ENCODE measurements at regions not wholly inside any gene's neighbourhood (a gene's known extent, or its start where the extent isn't known, plus 50 kb on each side); places are given as distances from the start of the nearest gene placed in this dataset.

DNA sequence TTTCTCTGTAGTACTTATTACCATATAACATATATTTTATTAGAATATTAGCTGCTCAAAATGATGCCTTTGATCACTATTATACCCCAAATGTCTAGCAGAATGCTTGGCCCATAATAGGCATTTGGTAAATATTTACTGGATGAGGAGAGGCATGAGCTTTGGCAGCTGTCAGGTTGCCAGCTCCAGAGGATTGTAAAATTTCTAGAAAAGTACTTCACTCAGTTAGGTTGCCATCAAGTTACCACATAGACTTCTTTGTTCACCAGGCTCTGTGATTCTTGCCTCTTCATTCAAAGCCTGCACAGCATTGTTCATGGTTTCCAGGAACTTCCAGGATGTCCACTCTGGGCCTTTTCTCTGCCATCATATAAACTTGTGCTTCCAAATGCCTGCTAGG lies 582.8 kb downstream of the PDCD6IP start:
- no peak overlapping the region for H3K4me3 ChIP-seq

DNA sequence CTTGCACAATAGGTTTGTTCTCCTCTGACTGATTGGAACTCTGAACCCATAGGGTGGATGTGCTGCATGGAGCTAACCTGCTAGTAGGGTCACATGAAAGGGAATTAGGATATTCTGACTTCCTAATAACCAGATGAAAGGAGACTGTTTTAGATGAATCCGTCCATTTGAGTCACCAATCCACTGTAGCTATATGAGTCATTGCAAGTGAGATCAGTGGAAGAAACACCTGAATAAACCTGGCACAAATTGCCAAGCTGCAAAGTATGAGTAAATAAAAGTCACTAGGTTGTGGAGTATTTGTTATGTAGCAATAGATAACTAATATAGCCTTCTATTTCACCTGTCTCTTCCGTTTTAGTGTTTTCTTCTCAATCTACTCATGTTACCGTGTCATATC lies 584.4 kb downstream of the PDCD6IP start:
- H3K36me3 ChIP-seq = no peaks in the 10 kb centered on the region
- no peaks in the 10 kb centered on the region for H3K9me3 ChIP-seq
- intact Hi-C loops (cut with DNase I; ENCODE audit: low total_unique reads) = no loop called here
- TF ChIP-seq, protein P1, sequence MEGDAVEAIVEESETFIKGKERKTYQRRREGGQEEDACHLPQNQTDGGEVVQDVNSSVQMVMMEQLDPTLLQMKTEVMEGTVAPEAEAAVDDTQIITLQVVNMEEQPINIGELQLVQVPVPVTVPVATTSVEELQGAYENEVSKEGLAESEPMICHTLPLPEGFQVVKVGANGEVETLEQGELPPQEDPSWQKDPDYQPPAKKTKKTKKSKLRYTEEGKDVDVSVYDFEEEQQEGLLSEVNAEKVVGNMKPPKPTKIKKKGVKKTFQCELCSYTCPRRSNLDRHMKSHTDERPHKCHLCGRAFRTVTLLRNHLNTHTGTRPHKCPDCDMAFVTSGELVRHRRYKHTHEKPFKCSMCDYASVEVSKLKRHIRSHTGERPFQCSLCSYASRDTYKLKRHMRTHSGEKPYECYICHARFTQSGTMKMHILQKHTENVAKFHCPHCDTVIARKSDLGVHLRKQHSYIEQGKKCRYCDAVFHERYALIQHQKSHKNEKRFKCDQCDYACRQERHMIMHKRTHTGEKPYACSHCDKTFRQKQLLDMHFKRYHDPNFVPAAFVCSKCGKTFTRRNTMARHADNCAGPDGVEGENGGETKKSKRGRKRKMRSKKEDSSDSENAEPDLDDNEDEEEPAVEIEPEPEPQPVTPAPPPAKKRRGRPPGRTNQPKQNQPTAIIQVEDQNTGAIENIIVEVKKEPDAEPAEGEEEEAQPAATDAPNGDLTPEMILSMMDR (IDR thresholded peaks at IDR 0.05 in 8 of 11, conservative IDR thresholded peaks at IDR 0.05 in 3 of 11) = no peak
- TF ChIP-seq POLR2AphosphoS5 (IDR thresholded peaks at IDR 0.05) (no peak), POLR2A (IDR thresholded peaks at IDR 0.05) (no peak)
- no peaks in the 10 kb centered on the region for H3K27me3 ChIP-seq (replicated peaks in 1 of 7)
- DNase-seq = no peak
- no peaks in the 10 kb centered on the region for H3K4me1 ChIP-seq
- no peak overlapping the region for H3K27ac ChIP-seq
- no peak overlapping the region for H3K4me3 ChIP-seq
- WGBS, 5 donors = 74 to 88% (median 84%) methylated on average over 3 of the region's 3 CpGs

More for the DNA sequence above, 582.8 kb downstream of the PDCD6IP start:
- TF ChIP-seq POLR2AphosphoS5 (IDR thresholded peaks at IDR 0.05) (no peak), POLR2A (IDR thresholded peaks at IDR 0.05) (no peak)
- TF ChIP-seq, protein P1 (IDR thresholded peaks at IDR 0.05 in 8 of 11, conservative IDR thresholded peaks at IDR 0.05 in 3 of 11) = no peak
- Histone ChIP-seq H3K36me3 (no peaks in the 10 kb centered on the region), H3K27ac (no peak overlapping the region), H3K9me3 (no peaks in the 10 kb centered on the region), H3K27me3 (replicated peaks in 1 of 7) (no peaks in the 10 kb centered on the region), H3K4me1 (no peaks in the 10 kb centered on the region)
- DNase-seq = no peak
- intact Hi-C loops (cut with DNase I; ENCODE audit: low total_unique reads) = no loop called here

DNA sequence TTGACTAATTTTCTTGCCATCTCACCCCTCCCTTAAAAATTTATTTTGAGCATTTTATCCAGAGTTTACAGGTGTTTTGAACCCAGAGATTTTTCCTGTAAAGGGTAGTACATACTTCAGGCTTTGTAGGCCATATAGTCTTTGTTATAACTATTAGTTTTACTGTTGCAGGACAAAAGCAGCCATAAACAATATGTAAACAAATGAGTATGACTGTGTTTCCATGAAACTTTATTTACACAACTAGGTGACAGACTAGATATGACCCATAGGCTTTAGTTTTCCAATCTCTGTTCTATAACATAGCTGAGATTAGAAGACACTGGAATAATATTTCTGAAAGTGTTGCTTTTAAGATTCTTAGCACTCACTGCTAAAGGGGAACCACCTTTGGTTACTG lies 587.9 kb downstream of the PDCD6IP start:
- Histone ChIP-seq H3K4me1 (no peaks in the 10 kb centered on the region), H3K4me3 (no peak overlapping the region), H3K27ac (no peak overlapping the region), H3K36me3 (no peaks in the 10 kb centered on the region), H3K9me3 (no peaks in the 10 kb centered on the region), H3K27me3 (replicated peaks in 1 of 7) (no peaks in the 10 kb centered on the region)
- no peak for DNase-seq
- TF ChIP-seq POLR2AphosphoS5 (IDR thresholded peaks at IDR 0.05) = no peak
- TF ChIP-seq, protein P1 (IDR thresholded peaks at IDR 0.05 in 8 of 11, conservative IDR thresholded peaks at IDR 0.05 in 3 of 11) = no peak
- TF ChIP-seq POLR2A (IDR thresholded peaks at IDR 0.05) = no peak
- intact Hi-C loops (cut with DNase I; ENCODE audit: low total_unique reads) = no loop called here

DNA sequence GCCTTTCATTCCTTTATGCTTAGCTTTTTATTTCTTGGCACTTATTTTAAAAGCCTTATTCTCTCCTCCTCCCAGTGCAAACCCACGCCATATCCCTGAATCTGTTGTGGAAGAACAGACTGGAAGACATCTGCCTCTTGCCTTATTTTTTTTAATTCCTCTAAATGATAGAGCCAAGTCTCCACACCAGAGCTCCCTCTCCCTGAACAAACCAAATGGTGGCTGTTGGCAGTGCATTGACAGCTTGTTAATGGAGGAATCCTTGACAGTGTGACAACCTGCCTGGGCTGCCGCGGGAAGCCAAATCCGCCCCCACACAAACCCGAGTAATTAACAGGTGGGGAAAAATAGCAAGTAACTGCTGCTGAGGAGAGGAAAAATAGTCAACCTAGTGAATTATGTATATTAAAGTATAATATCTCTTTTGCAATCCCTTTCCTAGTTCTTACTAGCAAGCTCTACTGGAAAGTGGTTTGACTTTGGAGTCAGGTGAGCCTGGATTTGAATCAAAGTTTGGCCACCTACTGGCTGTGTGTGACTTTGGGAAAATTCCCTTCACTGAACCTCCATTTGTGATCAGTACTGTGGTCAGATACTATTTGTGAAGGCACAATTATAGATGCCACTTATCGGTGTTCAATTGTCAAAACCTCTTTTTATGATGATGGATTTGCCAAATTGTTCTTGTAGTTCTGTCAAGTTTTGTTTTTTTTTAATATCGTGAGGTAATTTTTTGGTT lies 589.6 kb downstream of the PDCD6IP start:
- peaks cover 0 to 10% (median 0%) of the 10 kb centered on the region in 8 donors for H3K9me3 ChIP-seq
- H3K27ac ChIP-seq = no peak overlapping the region
- H3K4me3 ChIP-seq = no peak overlapping the region
- 69 to 90% (median 73%) methylated on average over 7 of the region's 7 CpGs for WGBS, 5 donors
- H3K27me3 ChIP-seq (replicated peaks in 1 of 7) = no peaks in the 10 kb centered on the region
- TF ChIP-seq, protein P1 (IDR thresholded peaks at IDR 0.05 in 8 of 11, conservative IDR thresholded peaks at IDR 0.05 in 3 of 11) = no peak
- no peak for TF ChIP-seq POLR2A (IDR thresholded peaks at IDR 0.05)
- no peak for TF ChIP-seq POLR2AphosphoS5 (IDR thresholded peaks at IDR 0.05)
- no peaks in the 10 kb centered on the region for H3K4me1 ChIP-seq
- H3K36me3 ChIP-seq = no peaks in the 10 kb centered on the region
- intact Hi-C loops (cut with DNase I; ENCODE audit: low total_unique reads) = no loop called here
- DNase-seq = no peak

All from spleen (tissue), 11 donors.